RKO (cell line): ENCODE measurements at regions not wholly inside any gene's neighbourhood (a gene's known extent, or its start where the extent isn't known, plus 50 kb on each side); places are given as distances from the start of the nearest gene placed in this dataset.

ENCODE experiments used
- DNase-seq: peaks from one replicate; pipeline ENCODE4 v3.0.0-alpha.2; 2016; ENCODE audit warnings: low spot score

DNA sequence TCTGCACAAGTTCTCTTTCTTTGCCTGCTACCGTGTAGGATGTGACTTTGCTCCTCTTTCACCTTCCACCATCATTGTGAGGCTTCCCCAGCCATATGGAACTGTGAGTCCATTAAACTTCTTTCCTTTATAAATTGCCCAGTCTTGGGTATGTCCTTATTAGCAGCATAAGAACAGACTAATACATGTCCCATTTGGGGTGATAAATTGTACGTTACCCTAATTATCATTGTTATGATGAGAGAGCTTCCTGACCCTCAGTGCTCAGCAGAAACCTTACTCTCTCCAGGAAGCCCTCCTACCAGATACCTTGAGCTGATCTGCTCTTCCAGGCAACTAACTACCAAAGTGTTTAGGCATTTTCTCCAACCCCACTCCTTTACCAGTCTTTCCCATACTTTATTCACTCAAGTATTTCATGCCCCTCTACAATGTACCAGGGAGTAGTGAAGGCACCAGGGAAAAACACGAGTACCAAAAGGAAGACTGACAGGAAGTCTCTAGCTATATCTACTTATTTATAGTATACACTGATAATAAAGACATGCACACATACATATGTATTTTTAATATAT lies 196.2 kb downstream of the MYCN start:
- no peak for DNase-seq

DNA sequence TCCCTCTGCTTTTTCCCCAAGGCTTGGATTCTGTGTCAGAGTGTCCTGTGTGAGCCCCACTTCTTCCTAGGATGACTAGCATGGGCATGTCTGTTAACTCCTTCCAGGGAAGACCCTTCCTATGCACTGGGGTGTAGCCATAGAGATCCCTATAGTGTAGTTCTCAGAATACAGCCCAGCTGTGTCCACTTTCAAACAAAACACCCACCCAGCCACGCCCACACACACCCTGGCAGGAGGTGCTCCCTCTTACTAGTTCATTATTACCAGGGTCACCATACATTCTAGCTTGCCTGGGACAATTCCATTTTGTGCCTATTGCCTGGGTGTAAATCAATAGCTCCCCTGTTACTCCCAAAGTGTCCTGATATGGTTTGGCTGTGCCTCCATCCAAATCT lies 195.6 kb downstream of the MYCN start:
- no peak for DNase-seq

DNA sequence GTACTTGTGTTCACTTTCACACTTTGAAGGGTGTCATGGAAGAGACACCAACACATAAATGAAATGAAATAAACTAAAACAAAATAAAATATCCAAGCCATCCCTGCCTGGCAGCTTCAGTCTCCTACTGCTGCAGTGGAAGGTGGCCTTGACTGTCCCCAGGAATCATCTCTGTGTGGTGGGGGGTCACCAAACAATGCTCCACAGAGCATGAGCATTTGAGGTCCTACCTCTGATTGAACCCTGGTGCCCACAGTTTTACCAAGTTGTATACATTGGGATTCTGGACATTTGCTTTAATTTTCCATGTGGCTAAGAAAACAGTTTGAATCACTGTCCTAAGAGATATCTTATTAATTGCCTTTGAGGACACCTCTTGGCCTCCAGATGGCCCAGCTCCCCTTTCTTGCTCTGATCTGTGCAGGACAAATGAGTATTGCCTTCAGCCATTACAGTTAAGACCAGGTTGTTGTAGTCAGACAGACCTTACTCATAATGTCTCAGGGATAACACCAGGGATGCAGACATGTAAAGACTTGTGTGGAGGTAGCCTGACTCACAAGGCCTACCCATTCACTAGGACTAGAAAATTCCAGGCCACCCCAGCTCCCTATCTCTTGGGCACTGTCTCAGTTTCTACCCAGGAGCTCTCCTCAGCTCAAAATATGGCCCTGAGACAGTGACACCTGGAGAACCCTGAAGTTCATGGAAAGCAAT lies 195.0 kb downstream of the MYCN start:
- no peak for DNase-seq

DNA sequence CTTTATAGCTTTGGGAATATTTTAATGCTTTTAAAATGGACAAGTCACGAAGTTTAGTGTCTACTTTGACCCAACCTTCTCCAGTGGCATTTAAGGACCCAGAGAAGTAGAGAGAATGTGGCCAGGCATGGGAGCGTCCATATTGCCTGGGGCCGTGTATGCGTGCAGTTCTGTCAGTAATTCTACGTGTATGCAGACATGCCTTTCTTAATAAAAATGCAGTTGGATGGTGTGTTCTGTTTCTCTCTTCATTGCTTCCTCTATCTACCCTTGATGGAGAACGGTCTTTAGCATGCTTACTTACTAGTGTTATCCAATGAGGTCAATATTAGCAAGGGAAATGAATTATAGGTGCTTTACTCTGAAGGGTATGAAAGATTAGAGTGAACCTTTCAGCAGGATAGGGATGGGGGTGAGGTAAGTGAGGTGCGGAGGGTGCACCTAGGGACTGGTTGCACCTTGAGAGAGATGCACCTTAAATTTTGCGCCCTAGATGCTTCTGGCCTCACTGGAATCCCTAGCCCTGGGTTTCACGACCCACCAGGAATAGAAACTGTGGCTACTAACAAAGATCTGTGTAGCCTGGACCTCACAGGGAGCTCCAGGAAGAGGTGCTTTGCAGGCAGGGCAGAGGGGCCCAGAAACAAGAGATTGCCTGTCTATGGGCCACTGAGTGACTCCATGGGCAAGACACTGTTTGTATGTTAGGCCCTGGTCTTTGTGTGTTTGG lies 194.3 kb downstream of the MYCN start:
- no peak for DNase-seq

DNA sequence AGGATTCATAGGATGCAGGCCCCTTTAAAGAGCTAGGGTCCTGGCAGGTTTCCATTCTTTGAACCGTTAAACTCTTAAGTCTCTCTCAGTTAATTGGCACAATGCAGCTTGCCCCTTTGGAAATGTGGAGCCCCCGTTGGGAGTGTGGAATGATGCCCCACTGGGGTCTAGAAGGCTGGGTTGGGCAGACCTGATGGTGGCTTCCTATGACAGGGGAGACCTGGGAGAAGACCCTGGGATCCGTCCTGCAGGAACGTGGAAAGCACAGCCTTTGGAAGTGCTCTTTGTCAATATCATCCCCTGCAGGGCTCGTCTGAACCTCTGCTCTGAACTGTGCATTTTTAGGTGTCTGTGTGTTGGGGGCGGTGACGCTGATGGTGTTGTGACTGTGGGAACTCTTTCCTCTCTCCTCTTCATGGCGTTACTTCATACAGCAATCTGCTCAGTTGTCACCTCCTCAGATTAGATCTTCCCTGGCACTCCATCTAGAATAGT lies 190.6 kb downstream of the MYCN start:
- no peak for DNase-seq

DNA sequence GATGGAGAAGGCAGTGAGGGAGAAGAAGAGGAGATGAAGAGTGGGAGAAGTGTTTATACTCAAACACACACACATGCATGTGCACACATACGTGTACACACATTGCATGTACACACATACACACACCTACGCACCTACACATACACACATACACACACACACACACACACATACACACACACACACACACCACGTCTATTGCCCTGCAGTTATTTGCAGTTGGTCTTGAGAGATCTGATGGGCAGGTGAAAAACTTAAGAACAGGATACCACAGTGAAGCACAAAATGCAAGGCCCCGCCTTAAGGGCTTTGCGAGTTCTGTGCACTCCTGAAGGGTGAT lies 190.2 kb downstream of the MYCN start:
- no peak for DNase-seq

DNA sequence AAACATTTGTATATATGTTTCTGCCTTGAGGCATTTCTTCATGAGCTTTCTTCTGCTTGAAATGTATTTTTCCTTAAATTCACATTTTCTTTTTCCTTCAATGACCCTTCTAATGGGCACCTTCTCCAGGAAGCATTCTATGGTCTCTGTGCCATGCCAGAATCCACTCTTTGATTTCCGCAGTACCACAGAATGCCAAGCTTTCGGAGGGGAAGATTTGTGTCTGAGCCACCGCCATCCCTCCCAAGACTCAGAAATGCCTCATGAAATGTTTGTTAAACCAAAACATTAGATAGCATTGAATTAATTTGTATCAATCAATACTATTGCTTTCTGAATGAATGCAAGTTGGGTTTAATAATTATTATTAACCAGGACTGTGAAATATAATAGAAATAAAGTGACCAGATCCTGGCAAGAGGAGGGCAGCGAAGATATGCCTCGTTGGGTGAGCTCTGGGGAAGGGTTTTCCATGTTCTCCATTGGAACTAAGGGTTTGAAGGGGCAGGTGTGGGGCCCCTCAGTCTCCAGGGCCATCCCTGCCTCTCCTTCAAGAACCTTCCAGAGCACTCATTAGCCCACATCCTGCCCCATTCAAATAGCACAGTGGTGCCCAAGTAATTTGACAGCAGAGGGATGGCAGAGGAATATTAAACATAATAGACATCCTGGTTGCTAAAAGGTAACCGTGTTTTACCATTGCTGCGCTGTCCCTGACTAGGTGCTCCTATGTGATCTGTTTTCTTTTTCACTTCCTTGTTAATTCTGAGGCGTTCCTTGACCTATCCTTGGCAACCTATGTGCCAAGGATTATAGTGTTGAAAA lies 189.6 kb downstream of the MYCN start:
- DNase-seq = no peak

DNA sequence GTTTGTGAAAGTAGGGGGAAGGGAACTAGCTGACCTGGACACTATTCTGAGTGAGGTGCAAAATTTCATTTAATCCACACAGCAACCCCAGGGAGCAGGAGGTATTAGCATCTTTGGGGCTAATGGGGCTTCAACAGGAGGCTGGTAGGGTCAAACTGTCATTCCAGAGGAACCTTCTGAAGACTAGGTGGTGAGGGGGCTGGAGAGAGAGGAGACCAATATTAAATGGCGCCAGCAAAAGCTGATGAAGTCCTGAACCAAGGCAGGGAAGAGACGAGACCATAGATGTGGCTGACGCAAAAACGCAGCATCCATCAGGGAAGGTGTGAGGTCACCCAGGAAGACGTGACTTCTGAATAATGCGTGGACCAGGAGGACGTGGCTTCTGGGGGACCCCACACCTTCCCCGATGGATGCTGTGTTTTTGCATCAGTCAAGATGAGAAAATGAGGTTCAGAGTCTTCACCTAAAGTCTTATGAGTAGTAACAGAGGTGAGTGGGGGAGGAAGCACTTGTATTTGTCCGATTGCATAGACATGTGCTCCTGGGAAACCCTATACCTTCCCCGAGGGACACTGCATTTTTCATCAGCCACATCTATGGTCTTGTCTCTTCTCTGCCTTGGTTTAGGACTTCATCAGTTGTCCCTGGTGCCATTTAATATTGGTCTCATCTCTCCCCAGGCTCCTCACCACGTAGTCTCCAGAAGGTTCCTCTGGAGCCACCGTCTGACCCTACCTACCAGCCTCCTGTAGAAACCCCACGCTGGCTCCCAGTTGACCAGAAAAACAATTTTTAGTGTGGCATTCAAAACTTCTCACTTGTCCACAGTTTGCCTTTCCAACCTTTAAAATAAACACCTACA lies 188.6 kb downstream of the MYCN start:
- no peak for DNase-seq

DNA sequence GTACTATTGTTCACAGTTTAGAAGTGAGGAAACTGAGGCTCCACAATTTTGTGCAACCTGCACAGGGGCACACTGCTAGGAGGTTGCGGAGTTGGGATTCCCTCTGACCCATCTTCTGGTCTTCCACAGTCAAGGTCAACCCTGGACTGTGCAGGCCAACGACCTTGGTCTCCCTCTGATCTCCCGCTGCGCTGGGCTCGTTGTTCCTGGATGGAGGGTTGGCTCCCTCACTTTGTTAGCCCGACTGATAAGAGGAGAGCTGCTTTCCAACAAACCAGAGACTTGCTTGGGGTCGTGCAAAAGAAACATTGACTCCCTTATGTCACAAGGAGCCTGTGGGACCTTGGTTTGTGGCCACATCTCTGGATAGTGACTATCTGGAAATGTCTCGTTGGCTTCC lies 187.6 kb downstream of the MYCN start:
- no peak for DNase-seq

DNA sequence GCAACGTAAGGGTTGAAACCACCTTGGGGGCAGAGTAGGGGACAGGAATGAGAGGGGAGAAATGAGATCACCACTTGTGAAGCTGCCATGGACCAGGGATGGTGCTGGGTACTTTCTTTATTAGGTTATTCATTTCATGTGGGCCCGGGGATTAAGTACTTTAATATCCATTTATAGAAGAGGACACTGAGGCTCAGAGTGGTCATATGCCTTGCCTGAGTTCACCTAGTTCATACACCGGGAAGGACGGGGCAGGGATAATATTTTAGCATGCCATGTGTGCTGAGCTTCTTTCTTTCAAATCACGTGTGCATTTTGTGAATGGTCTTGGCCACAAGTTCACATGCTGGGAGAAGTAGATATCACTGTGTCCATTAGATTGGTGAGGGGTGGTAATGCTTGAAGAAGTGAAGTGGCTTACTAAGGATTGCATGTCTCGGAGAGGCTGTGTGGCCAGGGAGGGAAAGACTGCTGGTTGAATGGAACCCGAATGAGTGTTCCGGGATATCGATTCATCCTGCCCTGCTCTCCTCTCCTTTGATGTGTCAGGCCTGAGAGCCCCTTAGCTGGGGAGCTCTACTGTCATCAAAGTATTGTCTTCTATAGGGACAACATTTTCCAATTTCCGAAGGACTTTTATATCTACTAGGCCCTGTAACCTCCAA lies 187.1 kb downstream of the MYCN start:
- no peak for DNase-seq

DNA sequence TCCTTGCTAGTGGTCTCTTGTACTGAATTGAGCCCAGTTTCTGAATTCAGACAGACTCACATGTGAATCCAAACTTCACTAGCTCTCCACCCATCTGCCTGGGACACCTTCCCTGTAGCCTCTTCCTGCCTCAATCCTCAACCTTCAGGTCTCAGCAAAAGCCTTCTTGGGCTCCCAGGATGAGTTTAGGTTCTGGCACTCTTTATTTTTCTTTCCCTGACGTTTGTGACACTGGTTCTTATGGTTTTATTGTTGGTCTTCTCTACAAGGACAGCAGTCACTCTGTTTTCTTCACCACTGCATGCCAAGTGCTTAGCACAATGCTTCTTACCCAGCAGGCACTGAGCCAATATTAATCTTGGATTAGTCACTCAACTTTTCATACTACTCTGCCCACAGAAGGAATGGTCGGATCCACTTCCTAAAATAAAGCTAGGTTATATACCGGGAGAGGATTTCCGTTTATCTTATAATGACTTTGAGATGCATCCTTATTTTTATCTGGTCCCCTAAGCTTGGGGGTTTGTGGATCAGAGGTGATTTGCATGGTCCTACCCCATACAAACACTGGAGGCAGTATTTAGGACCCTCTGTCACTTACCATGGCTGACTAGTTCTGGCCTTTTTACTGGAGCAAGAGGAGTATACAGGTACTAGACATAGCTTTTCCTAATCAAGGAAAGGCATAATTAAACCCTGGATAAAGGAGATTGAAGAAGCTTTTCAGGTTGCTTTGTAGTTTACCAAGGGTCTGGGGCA lies 186.3 kb downstream of the MYCN start:
- peak; percentile 11 for DNase-seq

DNA sequence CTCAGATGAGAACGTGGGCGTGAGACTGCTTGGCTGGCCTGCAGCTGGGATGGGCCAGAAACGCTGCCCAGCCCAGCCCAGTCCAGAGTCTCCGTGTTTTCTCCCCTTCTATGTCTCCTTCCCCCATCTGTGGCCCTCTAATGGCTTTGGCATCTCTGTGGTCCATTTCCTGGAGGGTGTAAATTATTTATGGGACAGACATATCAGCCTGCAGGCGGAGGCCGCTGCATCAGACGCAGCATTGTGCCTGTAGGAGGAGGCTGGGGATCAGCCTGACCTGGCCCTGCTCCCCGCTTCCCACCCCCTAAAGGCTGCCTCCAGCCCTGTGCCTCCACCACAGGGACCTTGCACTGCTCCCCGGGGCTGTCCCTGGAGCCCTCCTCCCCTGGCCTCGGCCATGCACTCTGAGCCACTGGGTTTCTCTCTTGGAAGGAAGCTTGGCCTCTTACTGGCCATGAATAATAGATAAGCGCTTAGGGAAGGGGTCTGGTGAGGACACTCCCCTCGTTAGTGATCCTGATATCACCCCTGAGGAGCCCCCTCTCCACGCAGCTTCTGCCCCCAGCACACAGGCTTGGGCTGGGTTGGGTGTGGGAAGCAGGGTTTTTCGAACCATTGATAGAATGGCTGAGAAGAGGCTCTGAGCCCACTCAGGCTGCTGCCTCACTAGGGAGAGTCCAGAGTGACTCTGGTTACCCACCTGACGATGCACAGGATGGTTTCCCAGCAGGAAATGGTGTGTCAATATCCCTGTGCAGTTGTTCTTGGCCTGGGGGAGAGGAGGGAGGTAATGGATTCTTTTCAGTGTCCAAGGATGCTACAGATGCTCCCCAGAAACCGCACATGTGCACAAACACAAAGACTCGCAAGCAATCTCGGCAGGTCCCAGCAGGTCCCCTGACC lies 185.5 kb downstream of the MYCN start:
- no peak for DNase-seq

DNA sequence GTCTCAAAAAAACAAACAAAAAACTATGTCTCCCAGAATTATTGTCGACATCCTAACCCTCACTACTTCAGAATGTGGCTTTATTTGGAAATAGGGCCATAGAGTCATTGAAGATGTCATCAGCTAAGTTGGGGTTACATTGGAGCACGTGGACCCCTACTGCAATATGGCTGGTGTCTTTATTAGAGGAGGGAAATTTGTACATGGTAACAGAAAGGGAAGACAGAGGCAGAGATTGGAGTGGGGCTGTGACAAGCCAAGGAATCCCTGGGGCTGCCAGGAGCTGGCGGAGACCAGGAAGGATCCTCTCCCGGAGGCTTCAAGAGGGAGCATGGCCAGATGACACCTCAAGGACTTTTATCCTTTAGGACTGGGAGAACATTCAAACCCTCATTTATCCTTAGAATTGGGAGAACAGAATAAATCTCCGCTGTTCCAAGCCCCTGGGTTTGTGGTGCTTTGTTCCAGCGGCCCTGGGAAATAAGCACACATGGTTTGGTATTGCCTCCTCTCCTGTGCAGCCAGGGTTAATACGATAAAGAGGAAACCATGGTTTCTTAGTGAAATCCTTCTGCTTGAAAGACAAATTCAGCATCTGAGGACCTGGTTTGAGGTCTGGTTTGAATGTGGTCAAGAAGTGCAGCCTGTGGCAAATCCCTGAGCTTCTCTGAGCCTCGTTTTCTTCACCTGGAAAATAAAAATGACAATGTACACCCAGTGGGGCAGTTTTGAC lies 184.7 kb downstream of the MYCN start:
- no peak for DNase-seq

DNA sequence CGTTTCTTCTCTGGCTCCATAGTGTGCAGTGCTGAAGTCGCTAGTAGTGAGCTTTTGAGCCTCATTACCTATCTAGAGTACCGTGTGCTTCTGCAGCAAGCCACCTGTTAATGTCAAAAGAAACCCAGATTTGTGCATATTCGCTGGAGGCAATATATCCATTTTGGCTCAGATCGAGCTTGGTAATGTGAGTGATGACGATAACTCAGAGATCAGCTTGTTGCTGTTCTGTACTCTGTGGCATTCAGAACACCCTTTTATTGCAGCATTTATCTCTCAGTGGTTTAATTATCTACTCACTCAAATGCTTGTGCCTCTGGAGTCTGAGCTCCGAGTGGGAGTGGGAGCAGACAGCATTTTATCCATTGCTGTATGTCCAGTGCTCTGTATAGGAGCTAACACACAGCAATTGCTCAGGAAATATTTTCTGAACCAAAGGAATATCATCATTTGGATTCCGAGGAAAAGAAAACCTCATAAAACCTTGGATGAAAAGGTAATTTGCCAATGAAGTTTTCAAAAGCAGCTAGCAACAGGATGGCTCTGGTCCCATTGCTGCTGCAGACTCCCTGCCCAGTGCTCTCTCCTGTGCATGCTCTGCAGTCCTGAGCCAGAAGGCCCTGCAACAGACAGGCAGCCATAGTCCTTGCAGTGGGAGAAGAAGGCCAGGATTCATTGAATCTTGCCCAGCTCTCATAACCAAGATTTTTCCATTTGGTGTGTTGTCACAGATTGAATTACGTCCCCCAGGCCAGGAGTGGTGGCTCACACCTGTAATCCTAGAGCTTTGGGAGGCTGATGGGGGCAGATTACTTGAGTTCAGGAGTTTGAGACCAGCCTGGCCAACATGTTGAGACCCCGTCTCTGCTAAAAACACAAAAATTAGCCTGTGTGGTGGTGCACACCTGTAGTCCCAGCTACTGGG lies 183.8 kb downstream of the MYCN start:
- DNase-seq = no peak

DNA sequence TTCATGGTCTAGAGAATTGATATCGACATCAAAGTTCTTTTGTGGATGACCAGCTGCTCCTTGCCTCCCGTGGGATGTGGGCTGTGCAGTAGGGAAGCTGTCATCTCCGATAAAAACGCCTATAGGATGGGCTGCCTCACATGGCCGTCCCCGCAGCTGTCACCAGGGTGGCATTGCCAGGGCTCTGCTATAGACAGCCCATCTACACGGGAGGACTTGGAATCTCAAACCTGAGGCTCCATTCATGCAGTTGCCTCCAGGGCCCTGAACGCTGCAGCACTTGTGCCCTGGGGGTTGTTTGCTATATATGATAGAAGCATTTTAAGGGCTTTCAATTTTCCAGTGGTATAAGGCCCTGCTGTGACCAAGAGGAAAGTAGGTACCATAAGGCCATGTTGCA lies 183.1 kb downstream of the MYCN start:
- DNase-seq = no peak

DNA sequence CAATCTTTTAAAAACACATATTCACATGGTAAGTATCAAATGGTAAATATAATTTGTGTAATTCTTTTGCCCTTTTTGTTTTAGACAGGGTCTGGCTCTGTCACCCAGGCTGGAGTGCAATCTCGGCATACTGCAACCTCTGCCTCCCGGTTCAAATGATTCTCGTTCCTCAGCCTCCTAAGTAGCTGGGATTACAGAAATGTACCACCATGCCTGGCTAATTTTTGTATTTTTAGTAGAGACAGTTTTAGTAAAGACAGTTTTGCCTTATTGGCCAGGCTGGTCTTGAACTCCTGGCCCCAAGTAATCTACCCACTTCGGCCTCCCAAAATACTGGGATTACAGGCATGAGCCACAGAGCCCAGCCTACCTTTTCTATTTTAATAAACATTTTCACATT lies 182.2 kb downstream of the MYCN start:
- no peak for DNase-seq

DNA sequence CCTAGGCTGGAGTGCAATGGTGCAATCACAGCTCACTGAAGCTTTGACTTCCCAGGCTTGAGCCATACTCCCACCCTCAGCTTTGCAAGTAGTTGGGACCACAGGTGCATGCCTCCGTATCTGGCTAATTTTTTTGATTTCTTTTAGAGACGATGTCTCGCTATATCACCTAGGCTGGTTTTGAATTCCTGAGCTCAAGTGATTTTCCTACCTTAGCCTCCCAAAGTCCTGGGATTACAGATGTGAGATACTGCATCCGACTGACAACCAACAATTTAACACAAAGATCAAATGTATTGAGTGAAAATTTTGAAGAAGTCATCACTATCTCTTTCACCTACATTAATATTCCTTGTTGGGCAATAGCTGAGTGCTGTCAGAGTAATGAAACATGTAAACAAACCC lies 181.6 kb downstream of the MYCN start:
- DNase-seq = no peak
